DMS79 (cell line): ENCODE measurements at regions not wholly inside any gene's neighbourhood (a gene's known extent, or its start where the extent isn't known, plus 50 kb on each side); places are given as distances from the start of the nearest gene placed in this dataset.
"Not testable (repeated sequence)": the region's sequence is repeated elsewhere in the genome, so short reads cannot be mapped to it uniquely, and the experiment has no call there.

ENCODE experiments used
- DNase-seq: peaks from one replicate; lab custom pipeline; 2025; lab: John Stamatoyannopoulos, UW

DNA sequence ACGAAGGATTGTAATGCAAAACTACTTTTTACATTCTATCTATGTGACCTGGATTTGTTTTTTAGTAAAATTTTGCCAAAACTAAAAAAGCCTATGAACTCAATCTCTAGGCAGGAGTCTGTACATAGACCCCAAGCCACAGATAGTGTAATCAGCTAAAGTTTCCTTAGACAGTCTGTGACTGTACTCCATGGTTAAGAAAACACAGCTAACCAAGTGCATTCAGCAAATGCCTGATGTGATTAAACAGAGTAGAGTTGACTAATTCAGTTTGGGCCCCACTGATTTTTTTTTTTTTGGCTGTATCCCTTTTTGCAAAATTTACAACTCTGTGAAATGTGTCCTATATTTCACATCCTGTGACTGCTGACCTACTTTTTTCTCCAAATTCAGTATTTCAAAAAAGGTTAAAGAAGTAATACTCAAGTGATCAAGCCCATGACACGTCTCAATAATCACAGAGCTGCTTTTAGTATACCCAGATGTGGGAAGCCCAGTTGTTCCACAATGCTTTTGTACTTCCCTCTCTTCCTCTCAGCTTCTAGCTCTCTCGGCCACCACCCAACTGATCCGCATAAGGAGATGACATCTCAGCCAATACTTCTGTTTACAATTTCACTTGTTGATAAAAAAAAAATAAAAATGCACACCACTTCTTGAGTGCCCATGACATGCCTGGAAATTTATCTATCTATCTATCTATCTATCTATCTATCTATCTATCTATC, 108.8 kb upstream of the TBX18 start:
- DNase-seq, result no peak

DNA sequence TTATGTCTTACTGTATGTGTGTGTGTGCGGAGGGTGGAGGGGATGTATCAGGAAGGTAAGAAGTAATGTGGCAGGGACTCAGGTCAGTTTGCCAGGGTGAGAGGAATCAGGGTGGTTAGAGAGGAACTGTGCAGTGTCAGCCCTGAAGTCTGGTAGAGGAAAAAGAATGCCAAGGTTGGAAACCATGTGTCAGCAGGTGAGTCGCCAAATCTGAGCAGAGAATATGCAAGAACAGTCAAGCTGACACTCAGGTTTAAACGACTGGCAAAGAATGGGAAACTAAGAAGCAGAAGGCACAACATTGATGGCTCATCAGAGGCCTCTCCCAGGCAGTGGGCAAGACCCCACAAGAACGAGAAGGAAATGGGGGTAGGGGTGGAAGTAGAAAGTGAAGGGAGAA, 107.5 kb upstream of the TBX18 start:
- no peak for DNase-seq

DNA sequence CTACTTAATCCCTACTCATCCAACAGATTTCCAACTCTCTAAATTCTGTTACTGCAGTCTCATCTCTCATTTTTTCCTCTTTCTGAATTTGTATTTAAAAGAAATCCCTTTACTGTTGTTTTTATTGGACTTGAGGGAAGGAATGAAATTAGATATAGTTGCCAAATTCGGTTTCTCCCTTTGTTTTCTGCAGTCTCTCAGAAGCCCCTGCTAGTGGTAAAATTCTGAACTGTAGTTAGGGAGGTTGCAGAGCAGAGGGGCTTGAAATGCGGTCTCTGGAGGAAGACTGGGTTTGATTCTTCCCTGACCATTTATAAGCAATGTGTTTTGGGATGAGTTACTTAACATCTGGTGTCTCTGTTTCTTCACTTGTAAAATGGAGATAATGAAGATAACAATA, 106.3 kb upstream of the TBX18 start:
- DNase-seq, result no peak

DNA sequence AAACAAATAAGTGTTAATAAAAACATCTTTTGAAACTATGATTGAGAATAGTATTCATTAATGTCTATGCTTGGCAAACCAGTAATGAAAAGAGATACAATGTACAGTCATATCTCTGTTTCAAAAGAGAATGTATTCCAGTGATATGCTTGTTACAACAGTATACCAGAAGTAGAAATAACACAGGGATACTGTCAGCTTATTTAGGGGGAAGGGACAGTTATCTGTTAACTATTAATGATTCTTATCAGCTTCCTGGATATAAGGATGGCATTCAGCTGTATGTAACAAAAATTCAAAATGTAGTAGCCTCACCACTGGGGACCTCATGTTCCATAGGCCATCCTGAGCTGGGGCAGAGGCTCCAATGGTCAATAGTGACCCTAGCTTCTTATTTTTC, 103.8 kb upstream of the TBX18 start:
- no peak for DNase-seq

DNA sequence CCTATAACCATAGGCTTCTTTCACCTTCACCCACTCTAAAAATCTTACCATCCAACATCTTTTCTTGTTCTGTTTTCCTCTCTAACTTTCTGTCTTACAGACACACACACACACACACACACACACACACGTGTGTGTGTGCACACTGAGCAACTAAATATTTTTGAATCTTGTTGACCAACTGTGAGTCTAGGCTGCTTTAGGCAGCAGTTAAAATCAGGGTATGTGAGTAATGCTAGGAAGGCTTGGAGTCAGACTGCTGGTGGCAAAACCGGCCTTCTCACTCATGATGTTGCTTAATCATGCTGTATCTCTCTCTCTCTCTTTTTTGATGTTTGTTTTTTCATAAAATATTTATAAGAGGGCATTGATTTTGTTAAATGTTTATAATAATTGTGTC, 103.1 kb upstream of the TBX18 start:
- no peak for DNase-seq

DNA sequence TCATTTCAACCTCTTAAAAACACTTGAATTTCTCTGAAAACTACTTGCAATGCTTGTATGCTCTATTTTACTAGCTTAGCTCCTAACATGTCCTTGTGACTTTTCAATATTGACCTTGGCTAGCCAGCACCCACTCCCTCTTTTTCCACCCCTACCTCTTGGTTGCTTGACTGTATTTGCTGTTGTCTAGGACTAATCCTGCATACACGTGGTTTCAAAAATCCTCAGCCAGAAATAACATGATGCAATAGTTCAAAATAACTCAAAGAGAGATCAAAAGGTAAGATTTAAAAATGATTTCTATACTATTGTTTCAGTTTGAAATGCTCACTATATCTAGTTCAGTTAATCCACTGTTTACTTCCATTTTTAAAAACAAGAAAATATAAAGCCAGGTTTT, 102.3 kb upstream of the TBX18 start:
- no peak for DNase-seq

DNA sequence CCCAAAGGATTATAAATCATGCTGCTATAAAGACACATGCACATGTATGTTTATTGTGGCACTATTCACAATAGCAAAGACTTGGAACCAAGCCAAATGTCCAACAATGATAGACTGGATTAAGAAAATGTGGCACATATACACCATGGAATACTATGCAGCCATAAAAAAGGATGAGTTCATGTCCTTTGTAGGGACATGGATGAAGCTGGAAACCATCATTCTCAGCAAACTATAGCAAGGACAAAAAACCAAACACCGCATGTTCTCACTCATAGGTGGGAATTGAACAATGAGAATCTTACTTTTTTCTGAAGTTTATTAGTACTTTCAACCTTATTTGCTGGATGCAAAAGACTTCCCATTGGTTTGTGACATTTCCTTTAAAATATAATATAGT, 101.0 kb upstream of the TBX18 start:
- not testable (repeated sequence) for DNase-seq

DNA sequence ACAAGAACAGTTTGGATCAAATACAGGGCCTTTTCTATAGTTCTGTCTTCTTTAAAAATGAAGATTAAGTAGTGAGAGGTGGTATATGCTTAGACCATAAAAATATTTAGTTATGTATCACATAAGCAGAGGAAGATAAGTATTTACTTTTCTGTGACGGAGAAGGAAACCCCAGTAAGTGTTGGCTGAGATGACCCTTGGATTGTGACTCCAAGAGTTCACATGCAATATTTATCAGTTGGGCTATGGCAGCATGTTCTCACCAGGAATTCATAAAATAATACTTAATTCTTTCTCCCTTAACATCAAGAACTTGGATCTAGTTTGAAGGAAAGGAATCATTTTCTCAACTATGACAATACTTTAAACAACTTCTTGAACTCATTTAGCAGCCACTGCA, 98.4 kb upstream of the TBX18 start:
- DNase-seq, result no peak

DNA sequence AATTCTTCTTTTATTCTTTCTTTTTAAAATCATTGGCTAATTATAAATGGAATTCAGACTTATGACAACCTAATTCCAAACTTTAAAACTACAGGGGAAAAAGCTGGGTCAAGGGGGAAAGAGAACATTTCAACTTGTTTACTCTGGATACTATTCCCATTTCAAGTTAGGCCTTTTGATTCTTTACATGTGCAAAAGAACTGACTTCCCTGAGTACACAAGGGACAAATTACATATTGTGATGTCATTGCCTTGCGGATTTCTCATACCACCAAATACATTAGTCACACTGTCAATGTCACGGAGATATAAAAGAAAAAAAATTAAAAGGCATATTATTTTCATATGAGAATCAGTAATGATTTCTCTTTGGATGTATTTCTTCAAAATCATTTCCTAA, 96.5 kb upstream of the TBX18 start:
- no peak for DNase-seq

DNA sequence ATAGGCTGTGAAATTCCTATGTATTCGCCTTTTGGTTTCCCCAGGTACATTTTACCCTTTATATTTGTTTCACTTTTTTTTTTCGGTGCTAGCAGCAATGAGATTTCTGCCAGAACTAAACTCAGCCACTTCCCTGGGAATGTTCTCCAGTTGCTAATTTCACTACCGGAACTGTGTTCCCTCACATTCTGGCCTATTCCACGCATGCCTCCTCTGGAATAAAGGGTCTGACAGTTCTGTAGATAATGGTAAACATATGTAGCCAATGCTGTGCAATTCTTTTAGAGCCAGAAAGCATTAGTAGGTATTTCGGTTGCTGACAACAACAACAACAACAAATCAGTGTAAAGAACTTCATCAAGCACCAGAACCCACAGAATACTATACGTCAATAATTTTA, 96.1 kb upstream of the TBX18 start:
- no peak for DNase-seq

DNA sequence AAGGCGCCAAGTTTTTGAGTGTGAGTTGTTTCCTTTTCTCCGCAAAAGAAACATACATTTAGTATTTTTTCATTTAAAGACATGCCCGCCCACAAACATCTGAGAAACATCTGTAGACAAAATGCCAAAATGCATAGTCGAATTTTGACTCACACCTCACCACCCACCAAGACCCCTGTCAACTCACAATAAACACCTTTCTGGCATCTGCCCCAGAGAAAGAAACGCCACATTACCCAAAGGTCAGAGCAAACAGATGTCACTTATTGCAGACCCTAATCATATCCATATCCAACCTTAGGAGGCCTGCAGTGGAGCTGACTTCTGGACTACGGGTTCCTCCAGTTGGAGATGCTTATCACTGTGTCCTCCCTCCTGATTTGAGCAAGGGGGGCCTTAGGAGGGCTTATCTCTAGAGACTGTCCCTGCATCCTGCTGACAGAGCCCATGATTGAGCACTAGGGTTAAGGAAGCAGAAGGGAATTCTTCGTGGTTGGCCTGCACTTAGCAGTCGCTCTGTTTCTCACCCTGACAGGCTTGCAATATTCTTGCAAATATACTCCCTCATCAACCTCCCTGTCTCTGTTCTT, 90.5 kb upstream of the TBX18 start:
- DNase-seq, result no peak

DNA sequence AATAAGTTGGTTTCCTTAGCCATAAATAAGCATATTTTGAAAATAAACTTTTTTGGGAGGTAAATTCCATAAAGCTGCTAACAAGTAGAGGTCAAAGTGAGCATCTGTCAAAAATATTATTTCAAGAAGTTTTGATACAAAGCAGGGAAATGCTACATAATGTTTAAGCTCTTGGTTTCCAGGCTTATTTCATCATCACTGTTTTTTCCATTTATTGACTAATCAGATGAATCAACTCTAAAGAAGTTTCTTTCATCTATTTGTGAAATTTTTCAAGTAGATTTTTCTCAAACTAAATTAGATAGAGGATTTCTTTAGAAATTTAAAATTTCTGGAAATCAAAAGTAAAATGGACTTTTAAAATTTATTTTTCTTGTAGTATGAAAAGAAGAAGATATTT, 89.5 kb upstream of the TBX18 start:
- no peak for DNase-seq

DNA sequence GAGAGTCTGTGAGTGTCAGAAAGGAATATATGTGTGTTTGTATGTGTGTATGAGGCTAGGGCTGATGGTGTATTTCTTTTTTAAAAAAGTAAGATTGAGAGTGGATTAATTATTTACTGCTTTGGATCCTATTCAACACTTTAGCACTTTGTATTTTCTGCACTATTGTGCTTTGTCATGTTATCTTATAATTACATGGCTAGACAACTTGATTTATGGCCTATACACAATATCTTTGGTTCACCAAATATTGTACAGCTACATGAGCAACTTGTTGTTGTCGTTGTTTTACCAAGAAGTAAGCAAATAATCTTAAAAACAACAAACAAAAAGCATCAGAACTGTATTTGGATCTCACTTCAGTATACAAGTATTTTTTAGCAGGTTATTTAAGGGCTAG, 84.6 kb upstream of the TBX18 start:
- no peak for DNase-seq

DNA sequence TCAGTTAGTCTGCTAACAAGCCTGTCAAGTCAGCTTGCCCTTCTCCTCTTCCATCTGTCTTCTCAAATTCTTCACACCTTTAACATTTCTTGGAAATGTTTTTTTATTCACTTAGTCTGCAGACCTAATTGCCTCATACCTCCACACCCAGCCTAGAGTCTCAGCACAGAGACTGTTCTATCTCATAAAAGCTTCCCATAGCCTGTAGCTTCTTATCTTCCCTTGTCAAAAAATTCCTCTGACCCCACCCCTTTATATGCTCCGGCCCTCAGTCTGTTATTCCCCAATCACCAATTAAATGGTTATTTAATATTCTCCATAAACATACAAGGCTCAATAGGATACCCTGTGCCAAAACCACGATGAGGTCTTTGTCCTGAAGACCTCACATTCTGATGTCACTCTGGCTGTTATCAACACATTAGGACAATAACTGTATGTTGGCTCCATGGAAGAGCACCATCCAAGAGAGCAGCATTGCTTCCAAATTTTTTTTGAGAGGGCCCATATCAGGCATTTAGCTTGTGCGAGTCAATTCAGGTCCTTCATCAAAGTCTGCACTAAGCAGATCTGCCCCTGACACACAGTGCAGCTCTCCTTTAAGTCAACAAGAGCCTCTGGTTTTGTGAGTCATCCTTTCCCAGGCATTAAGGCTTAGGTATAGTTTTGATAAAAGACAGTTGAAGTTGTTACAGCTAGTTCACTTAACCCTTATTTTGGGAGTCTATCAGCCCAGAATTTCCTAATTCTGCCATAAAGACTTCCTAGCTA, 83.2 kb upstream of the TBX18 start:
- DNase-seq, result no peak

DNA sequence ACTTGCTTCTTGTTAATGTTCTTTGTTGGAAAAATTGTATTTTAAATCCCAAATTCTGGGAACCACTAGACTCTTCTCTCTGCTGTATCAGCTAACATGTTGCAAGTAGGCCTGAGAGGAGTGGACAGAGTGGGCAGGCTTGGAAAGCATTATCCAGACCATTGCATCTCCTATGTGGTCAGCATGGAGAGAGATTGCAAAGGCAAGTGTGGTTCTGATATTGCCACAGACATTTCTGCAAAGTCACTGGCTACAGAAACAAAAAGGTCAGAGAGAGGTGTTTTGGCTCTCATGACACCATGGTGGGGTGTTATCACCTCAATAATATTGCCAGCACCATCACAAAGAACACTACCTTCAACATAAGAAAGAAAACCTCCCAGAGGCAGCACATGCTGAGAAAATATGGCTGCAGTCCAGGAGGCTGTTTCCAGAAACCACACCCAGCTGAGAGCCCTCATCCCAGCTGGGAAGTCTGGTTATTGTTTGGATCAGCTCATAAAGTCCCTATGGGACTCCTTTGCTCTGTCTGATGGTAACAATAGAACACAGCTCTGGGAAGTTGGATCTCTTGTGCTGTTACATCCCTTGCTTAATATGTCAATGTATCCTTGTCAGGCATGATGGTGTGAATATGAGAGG, 78.2 kb upstream of the TBX18 start:
- DNase-seq, result no peak

DNA sequence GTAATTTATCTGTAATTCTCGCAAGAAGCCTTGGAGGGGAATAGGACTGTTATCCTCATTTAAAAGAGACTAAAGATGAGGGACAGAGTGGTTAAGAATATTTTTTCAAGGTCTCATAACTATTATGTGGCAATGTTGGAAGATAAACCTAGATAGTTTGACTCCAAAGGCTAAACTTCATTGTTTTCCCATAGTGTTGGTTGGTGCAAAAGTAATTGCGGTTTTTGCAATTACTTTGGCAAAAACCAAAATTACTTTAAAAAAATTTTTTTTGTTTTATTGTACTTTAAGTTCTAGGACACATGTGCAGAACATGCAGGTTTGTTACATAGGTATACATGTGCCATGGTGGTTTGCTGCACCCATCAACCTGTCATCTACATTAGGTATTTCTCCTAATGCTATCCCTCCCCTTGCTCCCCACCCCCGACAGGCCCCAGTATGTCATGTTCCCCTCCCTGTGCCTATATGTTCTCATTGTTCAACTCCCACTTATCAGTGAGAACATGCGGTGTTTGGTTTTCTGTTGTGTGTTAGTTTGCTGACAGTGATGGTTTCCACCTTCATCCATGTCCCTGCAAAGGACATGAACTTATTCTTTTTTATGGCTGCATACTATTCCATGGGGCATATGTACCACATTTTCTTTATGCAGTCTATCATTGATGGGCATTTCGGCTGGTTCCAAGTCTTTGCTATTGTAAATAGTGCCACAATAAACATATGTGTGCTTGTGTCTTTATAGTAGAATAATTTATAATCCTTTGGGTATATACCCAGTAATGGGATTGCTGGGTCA, 72.9 kb upstream of the TBX18 start:
- not testable (repeated sequence) for DNase-seq

DNA sequence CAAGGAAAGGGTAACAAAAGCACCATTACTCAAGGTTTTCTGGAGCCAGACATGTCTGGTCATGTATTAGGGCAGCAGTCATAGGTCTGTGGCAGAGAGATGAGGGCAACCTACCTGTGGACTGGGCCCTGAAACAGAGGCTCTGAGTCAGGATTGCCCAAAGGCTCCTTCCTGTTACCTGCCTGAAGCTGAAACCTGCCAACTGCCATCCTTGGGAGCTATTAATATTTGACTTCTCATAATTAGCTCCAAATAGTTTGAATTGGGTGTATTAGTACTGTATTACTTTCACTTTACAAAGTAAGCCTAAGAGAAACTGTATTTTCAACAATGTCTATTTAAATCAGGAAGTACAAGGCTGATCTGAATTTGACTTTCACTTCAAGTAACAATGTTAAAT, 72.0 kb upstream of the TBX18 start:
- no peak for DNase-seq

DNA sequence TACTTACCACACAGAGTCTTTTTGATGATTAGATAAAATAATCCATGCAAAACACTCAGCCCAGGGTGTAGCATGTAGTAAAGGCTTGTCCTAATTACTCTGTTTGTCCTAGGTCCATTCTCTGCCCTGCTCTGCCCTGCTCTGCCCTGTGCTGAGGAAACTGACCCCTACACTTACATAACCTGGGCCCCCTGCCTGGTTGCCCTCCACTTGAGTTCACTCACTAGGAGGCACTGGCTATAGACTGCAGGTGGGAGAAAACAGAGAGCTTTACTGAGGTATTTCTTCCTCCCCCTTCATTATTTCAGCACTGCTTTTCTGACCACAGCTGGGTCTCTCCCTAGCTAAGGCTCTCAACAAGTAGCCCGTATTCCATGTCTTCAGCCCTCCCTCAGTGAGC, 70.9 kb upstream of the TBX18 start:
- DNase-seq, result no peak

DNA sequence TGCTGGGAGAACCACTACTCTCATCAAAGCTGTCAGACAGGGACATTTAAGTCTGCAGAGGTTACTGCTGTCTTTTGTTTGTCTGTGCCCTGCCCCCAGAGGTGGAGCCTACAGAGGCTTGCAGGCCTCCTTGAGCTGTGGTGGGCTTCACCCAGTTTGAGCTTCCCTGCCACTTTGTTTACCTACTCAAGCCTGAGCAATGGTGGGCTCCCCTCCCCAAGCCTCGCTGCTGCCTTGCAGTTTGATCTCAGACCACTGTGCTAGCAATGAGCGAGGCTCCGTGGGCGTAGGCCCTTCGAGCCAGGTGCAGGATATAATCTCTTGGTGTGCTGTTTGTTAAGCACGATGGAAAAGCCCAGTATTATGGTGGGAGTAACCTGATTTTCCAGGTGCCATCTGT, 67.5 kb upstream of the TBX18 start:
- not testable (repeated sequence) for DNase-seq

DNA sequence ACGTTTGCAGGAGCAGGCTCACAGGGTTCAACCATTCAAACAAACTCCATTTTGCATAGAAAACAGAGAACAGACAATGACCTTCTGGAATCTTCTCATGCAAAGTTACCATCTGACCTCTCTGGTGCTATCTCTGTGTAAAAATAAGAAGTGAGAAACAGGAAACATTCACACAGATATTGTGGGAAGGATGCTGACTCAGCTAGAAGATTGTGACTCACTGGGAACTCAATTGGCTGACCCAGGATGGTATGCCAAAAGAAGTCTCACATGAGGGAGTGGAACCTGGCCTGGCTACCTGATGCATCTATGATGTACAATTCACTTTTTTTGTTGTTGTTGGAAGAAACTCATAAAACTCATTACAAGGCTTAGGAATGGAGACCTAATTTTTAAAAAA, 61.1 kb upstream of the TBX18 start:
- DNase-seq, result no peak

DNA sequence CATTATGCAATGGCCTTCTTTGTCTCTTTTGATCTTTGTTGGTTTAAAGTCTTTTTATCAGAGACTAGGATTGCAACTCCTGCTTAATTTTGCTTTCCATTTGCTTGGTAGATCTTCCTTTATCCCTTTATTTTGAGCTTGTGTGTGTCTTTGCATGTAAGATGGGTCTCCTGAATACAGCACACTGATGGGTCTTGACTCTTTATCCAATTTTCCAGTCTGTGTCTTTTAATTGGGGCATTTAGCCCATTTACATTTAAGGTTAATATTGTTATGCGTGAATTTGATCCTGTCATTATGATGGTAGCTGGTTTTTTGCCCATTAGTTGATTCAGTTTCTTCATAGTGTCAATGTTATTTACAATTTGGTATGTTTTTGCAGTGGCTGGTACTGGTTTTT, 56.9 kb upstream of the TBX18 start:
- DNase-seq, result not testable (repeated sequence)

DNA sequence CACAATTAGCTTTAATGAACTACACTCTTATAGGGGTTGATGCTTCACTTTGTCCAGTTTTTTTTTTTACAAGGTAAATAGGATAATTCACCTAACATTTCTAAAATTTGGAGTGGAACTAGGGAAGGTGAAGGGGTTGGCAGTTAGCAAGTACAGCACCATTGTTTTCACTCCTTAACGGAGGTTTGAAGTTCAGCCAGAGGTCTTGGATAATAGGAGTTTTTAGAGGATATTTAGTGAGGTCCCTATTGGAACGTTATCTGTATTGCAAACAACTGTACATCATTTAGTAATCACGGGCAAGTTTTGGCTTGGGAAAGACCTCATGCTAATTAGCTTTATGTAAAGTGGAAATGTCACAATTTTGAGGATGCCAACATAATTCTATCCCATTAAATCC, 52.3 kb upstream of the TBX18 start:
- DNase-seq, result no peak
